ENCODE measurements at regions not wholly inside any gene's neighbourhood (a gene's known extent, or its start where the extent isn't known, plus 50 kb on each side); places are given as distances from the start of the nearest gene placed in this dataset.

GRCh38 chr2:156826341-156826933 lies 390.3 kb downstream of the GPD2 start:
- Mint-ChIP-seq H3K9me3 (ENCODE audit: low read depth, unreplicated experiment) (peaks cover 4% of the 10 kb centered on the region), H3K36me3 (ENCODE audit: insufficient read depth, unreplicated experiment) (no peaks in the 10 kb centered on the region), H3K4me1 (ENCODE audit: low read depth, unreplicated experiment) (no peaks in the 10 kb centered on the region), H3K27me3 (ENCODE audit: unreplicated experiment) (no peaks in the 10 kb centered on the region), H3K27ac (ENCODE audit: unreplicated experiment) (no peak overlapping the region), H3K4me3 (ENCODE audit: low read depth, unreplicated experiment) (no peak overlapping the region)
- CTCF ChIA-PET = no interaction called here
- no peak for DNase-seq
- intact Hi-C loops (cut with micrococcal nuclease; ENCODE audit: unreplicated experiment) = no loop called here
- no peak for TF ChIP-seq CTCF (IDR thresholded peaks at IDR 0.05; ENCODE audit: unreplicated experiment)
- BruUV-seq (replicated peaks) = no TSS peak

GRCh38 chr2:156834431-156834830 lies 398.3 kb downstream of the GPD2 start:
- Mint-ChIP-seq H3K36me3 (ENCODE audit: insufficient read depth, unreplicated experiment) (no peaks in the 10 kb centered on the region), H3K4me1 (ENCODE audit: low read depth, unreplicated experiment) (no peaks in the 10 kb centered on the region), H3K27me3 (ENCODE audit: unreplicated experiment) (no peaks in the 10 kb centered on the region), H3K4me3 (ENCODE audit: low read depth, unreplicated experiment) (no peak overlapping the region), H3K9me3 (ENCODE audit: low read depth, unreplicated experiment) (no peaks in the 10 kb centered on the region), H3K27ac (ENCODE audit: unreplicated experiment) (no peak overlapping the region)
- no peak for TF ChIP-seq CTCF (IDR thresholded peaks at IDR 0.05; ENCODE audit: unreplicated experiment)
- intact Hi-C loops (cut with micrococcal nuclease; ENCODE audit: unreplicated experiment) = no loop called here
- DNase-seq = no peak
- BruUV-seq (replicated peaks) = no TSS peak
- CTCF ChIA-PET = no interaction called here

- intact Hi-C loops (cut with micrococcal nuclease; ENCODE audit: unreplicated experiment) = no loop called here
- CTCF ChIA-PET = no interaction called here
- H3K9me3 Mint-ChIP-seq (ENCODE audit: low read depth, unreplicated experiment) = no peaks in the 10 kb centered on the region
- no peak for DNase-seq
- H3K27me3 Mint-ChIP-seq (ENCODE audit: unreplicated experiment) = no peaks in the 10 kb centered on the region
- H3K4me3 Mint-ChIP-seq (ENCODE audit: low read depth, unreplicated experiment) = no peak overlapping the region
- no peak for TF ChIP-seq CTCF (IDR thresholded peaks at IDR 0.05; ENCODE audit: unreplicated experiment)
- no peaks in the 10 kb centered on the region for H3K36me3 Mint-ChIP-seq (ENCODE audit: insufficient read depth, unreplicated experiment)
- no peaks in the 10 kb centered on the region for H3K4me1 Mint-ChIP-seq (ENCODE audit: low read depth, unreplicated experiment)
- BruUV-seq (replicated peaks) = no TSS peak
- H3K27ac Mint-ChIP-seq (ENCODE audit: unreplicated experiment) = no peak overlapping the region
These were observed 401.6 kb downstream of the GPD2 start for GRCh38 chr2:156837635-156838370.

GRCh38 chr2:156841321-156841720 lies 405.1 kb downstream of the GPD2 start:
- H3K27ac Mint-ChIP-seq (ENCODE audit: unreplicated experiment) = no peak overlapping the region
- intact Hi-C loops (cut with micrococcal nuclease; ENCODE audit: unreplicated experiment) = no loop called here
- no peaks in the 10 kb centered on the region for H3K4me1 Mint-ChIP-seq (ENCODE audit: low read depth, unreplicated experiment)
- CTCF ChIA-PET = no interaction called here
- no peak for DNase-seq
- no peak overlapping the region for H3K4me3 Mint-ChIP-seq (ENCODE audit: low read depth, unreplicated experiment)
- no peaks in the 10 kb centered on the region for H3K27me3 Mint-ChIP-seq (ENCODE audit: unreplicated experiment)
- H3K9me3 Mint-ChIP-seq (ENCODE audit: low read depth, unreplicated experiment) = no peaks in the 10 kb centered on the region
- no peak for TF ChIP-seq CTCF (IDR thresholded peaks at IDR 0.05; ENCODE audit: unreplicated experiment)
- BruUV-seq (replicated peaks) = no TSS peak
- H3K36me3 Mint-ChIP-seq (ENCODE audit: insufficient read depth, unreplicated experiment) = no peaks in the 10 kb centered on the region
